ENCODE measurements at regions not wholly inside any gene's neighbourhood (a gene's known extent, or its start where the extent isn't known, plus 50 kb on each side); places are given as distances from the start of the nearest gene placed in this dataset.

GRCh38 chr4:81921751-81922159 lies 450.0 kb upstream of the RASGEF1B start:
- no peak for DNase-seq
- POLR2A ChIA-PET = interaction anchor here (0.6 kb wide), 1 partner anchor 445 kb away, joined by 5 read pairs; no protein-coding TSS in a partner anchor
- no peak for ATAC-seq (ENCODE audit: low read depth)
- TF ChIP-seq, protein P1, sequence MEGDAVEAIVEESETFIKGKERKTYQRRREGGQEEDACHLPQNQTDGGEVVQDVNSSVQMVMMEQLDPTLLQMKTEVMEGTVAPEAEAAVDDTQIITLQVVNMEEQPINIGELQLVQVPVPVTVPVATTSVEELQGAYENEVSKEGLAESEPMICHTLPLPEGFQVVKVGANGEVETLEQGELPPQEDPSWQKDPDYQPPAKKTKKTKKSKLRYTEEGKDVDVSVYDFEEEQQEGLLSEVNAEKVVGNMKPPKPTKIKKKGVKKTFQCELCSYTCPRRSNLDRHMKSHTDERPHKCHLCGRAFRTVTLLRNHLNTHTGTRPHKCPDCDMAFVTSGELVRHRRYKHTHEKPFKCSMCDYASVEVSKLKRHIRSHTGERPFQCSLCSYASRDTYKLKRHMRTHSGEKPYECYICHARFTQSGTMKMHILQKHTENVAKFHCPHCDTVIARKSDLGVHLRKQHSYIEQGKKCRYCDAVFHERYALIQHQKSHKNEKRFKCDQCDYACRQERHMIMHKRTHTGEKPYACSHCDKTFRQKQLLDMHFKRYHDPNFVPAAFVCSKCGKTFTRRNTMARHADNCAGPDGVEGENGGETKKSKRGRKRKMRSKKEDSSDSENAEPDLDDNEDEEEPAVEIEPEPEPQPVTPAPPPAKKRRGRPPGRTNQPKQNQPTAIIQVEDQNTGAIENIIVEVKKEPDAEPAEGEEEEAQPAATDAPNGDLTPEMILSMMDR (IDR thresholded peaks at IDR 0.05) = no peak
- Mint-ChIP-seq H3K27me3 (peaks cover 18% of the 10 kb centered on the region), H3K4me3 (no peak overlapping the region), H3K36me3 (ENCODE audit: low read depth) (no peaks in the 10 kb centered on the region), H3K27ac (no peak overlapping the region), H3K4me1 (no peaks in the 10 kb centered on the region), H3K9me3 (no peaks in the 10 kb centered on the region)
- CTCF ChIA-PET = interaction anchor here (2.7 kb wide), 1 partner anchor 8 kb away, joined by 11 read pairs; no protein-coding TSS in a partner anchor
- intact Hi-C loops (cut with micrococcal nuclease) = no loop called here

DNA sequence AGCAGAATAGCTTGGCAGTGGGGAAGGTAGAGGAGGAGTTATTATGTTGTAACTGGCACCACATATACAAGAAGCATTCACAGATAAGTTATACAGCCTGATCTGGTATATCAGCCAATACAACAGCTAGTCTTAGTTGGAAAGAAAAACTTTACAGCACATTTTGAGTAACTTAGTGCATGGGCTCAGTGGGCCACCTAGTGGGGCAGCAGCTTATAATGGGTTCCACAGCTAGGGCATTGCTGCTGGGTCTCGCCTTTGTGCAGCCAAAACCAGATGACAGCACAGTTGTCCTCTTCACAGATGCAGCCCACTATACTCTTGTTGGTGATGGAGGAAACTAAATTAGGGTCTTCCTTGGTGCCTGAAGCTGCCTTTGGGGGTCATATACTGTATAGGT lies 448.1 kb upstream of the RASGEF1B start:
- H3K4me1 Mint-ChIP-seq = no peaks in the 10 kb centered on the region
- ATAC-seq (ENCODE audit: low read depth) (no peak), DNase-seq (no peak)
- intact Hi-C loops (cut with micrococcal nuclease) = loop anchor here (1.0 to 10.0 kb wide), 4 partner anchors 75 to 514 kb away; no protein-coding TSS in a partner anchor
- H3K36me3 Mint-ChIP-seq (ENCODE audit: low read depth) = no peaks in the 10 kb centered on the region
- no peak overlapping the region for H3K4me3 Mint-ChIP-seq
- no peak overlapping the region for H3K27ac Mint-ChIP-seq
- ChIA-PET POLR2A (no interaction called here), CTCF (interaction anchor here (0.8 to 2.2 kb wide), 7 partner anchors 10 to 455 kb away, joined by 3 to 10 read pairs (median 5); no protein-coding TSS in a partner anchor)
- TF ChIP-seq, protein P1 (IDR thresholded peaks at IDR 0.05) = no peak
- peaks cover 13% of the 10 kb centered on the region for H3K27me3 Mint-ChIP-seq
- H3K9me3 Mint-ChIP-seq = no peaks in the 10 kb centered on the region

DNA sequence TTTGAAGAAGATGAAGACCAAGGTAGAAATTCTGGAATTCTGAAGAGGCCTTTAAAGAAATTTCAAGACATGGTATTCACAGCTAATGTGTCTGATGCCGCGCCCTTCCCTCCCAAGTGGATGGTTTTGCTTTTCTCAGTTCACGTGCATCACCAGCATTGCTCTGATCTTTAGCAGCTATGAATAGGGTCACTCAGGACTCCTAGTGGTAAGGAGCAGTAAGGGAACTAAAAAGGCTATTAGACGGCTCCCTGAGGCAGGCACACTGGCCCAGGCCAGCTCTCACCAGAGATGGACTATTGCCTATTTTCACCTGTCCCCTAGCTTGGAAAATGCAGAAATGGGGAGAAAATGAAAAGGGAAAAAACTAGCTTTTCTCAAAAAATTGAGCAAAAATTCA lies 447.5 kb upstream of the RASGEF1B start:
- intact Hi-C loops (cut with micrococcal nuclease) = loop anchor here (1.0 to 10.0 kb wide), 4 partner anchors 74 to 513 kb away; no protein-coding TSS in a partner anchor
- peaks cover 9% of the 10 kb centered on the region for H3K27me3 Mint-ChIP-seq
- ATAC-seq (ENCODE audit: low read depth) = peak; percentile 72
- TF ChIP-seq, protein P1 (IDR thresholded peaks at IDR 0.05) = no peak
- ChIA-PET CTCF (interaction anchor here (0.8 to 2.2 kb wide), 7 partner anchors 9 to 454 kb away, joined by 3 to 10 read pairs (median 5); no protein-coding TSS in a partner anchor), POLR2A (no interaction called here)
- no peak overlapping the region for H3K27ac Mint-ChIP-seq
- no peaks in the 10 kb centered on the region for H3K36me3 Mint-ChIP-seq (ENCODE audit: low read depth)
- DNase-seq = no peak
- no peaks in the 10 kb centered on the region for H3K4me1 Mint-ChIP-seq
- H3K9me3 Mint-ChIP-seq = no peaks in the 10 kb centered on the region
- no peak overlapping the region for H3K4me3 Mint-ChIP-seq

GRCh38 chr4:81915430-81915829 lies 443.7 kb upstream of the RASGEF1B start:
- Mint-ChIP-seq H3K9me3 (no peaks in the 10 kb centered on the region), H3K4me1 (peaks cover 3% of the 10 kb centered on the region), H3K36me3 (ENCODE audit: low read depth) (no peaks in the 10 kb centered on the region), H3K27me3 (peaks cover 11% of the 10 kb centered on the region), H3K4me3 (no peak overlapping the region), H3K27ac (no peak overlapping the region)
- ChIA-PET POLR2A (no interaction called here), CTCF (interaction anchor here (0.7 to 2.5 kb wide), 4 partner anchors 7 to 507 kb away, joined by 3 to 11 read pairs (median 4); no protein-coding TSS in a partner anchor)
- TF ChIP-seq, protein P1 (IDR thresholded peaks at IDR 0.05) = no peak
- ATAC-seq (ENCODE audit: low read depth) = no peak
- intact Hi-C loops (cut with micrococcal nuclease) = loop anchor here (10.0 kb wide), 1 partner anchor 289 kb away; no protein-coding TSS in a partner anchor
- no peak for DNase-seq

DNA sequence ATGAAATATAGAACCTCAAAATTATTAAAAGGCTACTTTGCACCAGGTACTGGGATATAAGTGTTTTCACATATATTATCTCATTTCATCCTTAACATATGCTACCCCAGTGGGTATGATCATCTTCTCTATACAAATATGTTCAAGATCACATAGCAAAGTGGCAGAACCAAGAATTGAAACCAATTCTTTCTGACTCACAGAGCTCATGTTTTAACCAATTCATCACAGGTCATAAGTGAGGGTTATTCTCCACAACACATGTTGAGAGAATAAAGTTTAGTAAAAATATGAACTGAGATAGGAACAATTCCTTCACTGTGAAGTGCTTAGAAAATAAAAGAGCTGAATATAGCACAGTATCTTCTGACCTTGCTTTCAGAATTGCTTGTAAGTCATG lies 442.9 kb upstream of the RASGEF1B start:
- no peaks in the 10 kb centered on the region for H3K9me3 Mint-ChIP-seq
- ChIA-PET POLR2A (no interaction called here), CTCF (interaction anchor here (2.1 to 2.5 kb wide), 2 partner anchors 8 to 12 kb away, joined by 9 to 11 read pairs; no protein-coding TSS in a partner anchor)
- TF ChIP-seq, protein P1 (IDR thresholded peaks at IDR 0.05) = no peak
- peaks cover 11% of the 10 kb centered on the region for H3K27me3 Mint-ChIP-seq
- H3K4me3 Mint-ChIP-seq = no peak overlapping the region
- DNase-seq (no peak), ATAC-seq (ENCODE audit: low read depth) (no peak)
- peaks cover 3% of the 10 kb centered on the region for H3K4me1 Mint-ChIP-seq
- intact Hi-C loops (cut with micrococcal nuclease) = loop anchor here (5.0 to 10.0 kb wide), 2 partner anchors 290 to 448 kb away; no protein-coding TSS in a partner anchor
- no peak overlapping the region for H3K27ac Mint-ChIP-seq
- H3K36me3 Mint-ChIP-seq (ENCODE audit: low read depth) = no peaks in the 10 kb centered on the region
